Stomach (tissue), 4 donors: ENCODE measurements at regions not wholly inside any gene's neighbourhood (a gene's known extent, or its start where the extent isn't known, plus 50 kb on each side); places are given as distances from the start of the nearest gene placed in this dataset.

Source experiments
- CTCF ChIP-seq, 7 experiments: fragments of 450-650 bp in 4 of 7; fragments of 200-600 bp in 3 of 7; sonication (generic) in 3 of 7; IDR thresholded peaks; one replicate each; pipeline ENCODE4 v1.5.1; 2016 to 2019; ENCODE audit warnings: antibody characterized with exemption in 7 of 7, control low read depth in 2 of 7, mild to moderate bottlenecking in 1 of 7
- EP300 ChIP-seq: sonication (generic); formaldehyde crosslinking; IDR thresholded peaks from one replicate; pipeline ENCODE4 v1.6.1; 2017; ENCODE audit warnings: antibody characterized with exemption
- POLR2AphosphoS5 ChIP-seq, 3 donors: sonication (generic); formaldehyde crosslinking; IDR thresholded peaks; one replicate each; pipeline ENCODE4 v1.6.1; 2016; ENCODE audit warnings: antibody characterized with exemption in 3 of 3

- TF ChIP-seq CTCF (IDR thresholded peaks at IDR 0.05) (no peak), POLR2AphosphoS5 (IDR thresholded peaks at IDR 0.05) (no peak), EP300 (no peak)
Observed at GRCh38 chr3:106965307-106965706, 411.9 kb upstream of the CCDC54 start.
